ENCODE measurements at regions not wholly inside any gene's neighbourhood (a gene's known extent, or its start where the extent isn't known, plus 50 kb on each side); places are given as distances from the start of the nearest gene placed in this dataset.
A peak's percentile ranks its signal among the peaks of the same experiment; 100 is the strongest.

- no peak for DNase-seq (ENCODE audit: low spot score)
These were observed 343.0 kb downstream of the USP25 start for GRCh38 chr21:16072737-16073136.

GRCh38 chr21:16073586-16073985, 343.8 kb downstream of the USP25 start:
- no peak for DNase-seq (ENCODE audit: low spot score)

- no peak for DNase-seq (ENCODE audit: low spot score)
These were observed 345.2 kb downstream of the USP25 start for GRCh38 chr21:16074950-16075489.

DNA sequence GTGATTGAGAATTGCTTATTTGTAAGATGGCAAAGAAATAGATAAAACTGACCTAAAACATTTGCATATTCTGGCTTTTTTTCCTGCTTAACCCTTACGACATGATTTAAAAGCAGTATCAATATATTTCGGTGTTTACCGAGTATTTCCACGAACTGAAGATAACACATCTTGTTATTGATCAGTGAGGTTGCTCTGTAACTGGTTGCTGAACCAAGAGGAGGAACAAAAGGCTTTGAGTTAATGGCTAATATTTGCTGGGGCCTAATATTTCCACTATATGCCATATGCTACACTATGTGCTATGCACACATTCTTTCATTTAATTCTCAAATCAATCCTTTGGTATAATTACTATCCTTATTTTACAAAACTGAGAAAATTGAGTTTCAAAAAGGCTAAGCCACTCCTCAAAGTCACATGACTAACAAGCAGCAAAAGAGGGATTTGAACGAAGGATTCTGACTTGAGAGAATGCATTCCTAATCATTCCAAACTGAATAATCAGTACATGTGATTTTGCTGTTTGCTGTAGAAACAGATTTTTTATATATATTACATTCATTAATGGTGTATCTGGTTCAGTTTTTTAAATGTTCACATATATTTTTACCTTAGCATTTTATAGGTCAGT, 346.0 kb downstream of the USP25 start:
- DNase-seq (ENCODE audit: low spot score): no peak

GRCh38 chr21:16076465-16076864, 346.7 kb downstream of the USP25 start:
- no peak for DNase-seq (ENCODE audit: low spot score)

DNA sequence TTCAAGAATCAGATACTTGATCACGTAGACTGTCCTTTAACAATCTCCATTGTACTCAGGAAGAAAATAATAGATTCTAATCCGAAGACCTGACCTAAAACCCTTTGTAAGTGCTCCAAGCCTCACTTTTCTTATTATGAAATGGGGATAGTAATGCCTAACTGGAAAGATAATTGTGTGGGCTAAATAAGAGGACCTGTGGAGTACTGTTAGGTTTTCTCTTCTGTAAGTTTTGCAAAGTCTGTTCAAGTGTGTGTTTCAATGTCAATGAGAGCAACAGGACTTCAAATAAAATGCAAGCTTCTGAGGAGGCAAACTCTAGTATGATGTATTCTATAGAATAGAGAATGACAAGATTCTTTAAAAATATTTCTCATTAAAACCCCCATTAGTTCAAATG, 348.6 kb downstream of the USP25 start:
- no peak for DNase-seq (ENCODE audit: low spot score)

DNA sequence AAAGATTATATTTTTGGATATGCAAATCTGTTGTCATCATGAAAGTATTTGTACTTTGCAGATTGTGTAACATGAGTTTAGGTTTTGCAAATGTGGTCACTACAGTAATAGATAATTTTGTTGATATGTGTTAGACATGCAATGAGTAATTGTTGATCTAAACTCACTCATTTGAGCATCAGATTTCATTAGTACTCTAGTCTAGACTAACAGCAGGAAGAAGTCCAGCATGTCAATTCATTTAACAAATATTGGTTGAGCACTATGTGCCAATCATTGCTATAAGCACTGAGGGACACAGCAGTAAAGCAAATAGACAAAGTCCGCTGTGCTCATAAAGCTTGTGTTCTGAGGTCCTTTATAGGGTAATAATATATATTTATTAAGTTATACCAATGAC, 350.0 kb downstream of the USP25 start:
- DNase-seq (ENCODE audit: low spot score): no peak

DNA sequence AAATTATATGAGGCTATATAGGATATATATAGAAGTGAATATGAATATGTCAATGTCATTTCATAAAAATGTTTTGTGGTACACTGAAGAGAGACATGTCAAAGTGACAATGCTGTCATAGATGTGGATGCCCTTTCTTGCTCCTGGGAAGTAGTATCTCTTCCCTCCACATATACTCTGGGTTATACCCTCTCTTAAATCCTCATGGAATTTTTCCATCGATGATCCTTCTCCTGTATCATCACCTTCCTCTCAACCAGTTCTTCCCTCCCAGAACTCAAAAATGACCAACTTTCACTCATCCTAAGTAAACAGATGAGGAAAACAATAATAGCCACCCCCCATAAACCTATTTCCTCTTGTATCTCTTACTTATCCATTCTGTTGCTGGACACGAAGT, 351.5 kb downstream of the USP25 start:
- no peak for DNase-seq (ENCODE audit: low spot score)

DNA sequence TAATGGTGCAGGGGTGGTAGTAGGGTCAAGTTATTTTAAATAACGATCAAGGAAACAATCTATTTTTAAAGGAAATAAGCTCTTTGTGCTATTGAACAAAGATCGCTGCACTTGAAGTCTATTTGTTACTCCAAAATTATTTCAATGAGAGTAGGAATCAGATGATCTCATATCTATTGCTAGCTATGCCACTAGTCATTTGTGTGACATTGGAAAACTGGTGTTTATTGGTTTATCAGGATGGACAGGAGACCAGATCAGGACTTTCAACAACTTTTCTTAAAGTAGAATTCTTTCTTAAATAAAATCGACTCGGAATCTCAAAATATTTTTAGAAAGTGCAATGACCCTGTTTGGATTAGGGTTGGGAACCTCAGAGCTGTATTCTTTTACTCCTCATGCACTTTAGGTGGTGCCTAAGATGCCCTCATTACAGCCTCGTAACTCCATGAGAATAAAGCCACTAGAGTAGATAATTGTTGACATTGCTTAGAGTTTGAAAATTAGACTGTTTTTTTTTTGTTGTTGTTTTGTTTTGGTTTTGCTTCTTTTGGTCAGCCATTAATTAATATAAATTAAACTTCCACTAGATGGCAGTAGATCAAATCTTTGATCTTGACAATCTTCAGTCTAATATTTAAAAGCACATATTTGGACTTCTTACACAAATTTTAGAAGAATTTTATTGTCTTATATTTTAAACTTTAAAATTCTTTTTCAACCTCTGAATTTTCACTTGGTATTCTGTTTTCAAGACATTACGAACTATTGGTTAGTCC, 352.4 kb downstream of the USP25 start:
- DNase-seq (ENCODE audit: low spot score): peak; percentile 64

DNA sequence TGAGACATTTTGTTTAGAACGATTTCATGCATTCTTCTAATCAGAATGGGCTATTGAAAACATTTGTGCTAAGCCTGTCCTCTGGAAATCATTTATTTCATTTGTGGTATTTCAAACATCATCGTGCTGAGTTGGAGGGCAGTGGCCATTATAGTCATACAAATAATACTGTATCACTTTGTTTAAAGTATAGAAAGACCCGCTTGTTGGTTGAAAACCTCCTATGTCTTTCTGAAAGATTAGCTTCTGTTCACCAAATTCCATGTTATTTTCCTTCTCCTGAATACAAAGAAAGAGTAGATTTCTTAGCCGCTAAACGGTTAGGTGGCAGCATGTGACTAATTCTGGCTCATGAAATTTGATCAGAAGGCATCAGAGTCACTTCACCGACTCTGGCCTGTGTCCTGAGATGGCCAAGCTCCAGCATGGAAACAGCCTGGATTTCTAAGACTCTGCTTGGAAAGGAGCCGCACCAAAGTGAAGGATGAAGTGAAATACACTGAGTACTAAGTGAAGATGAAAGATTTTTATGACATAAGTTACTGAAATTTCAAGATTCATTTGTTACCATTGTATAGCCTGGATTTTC, 355.1 kb downstream of the USP25 start:
- no peak for DNase-seq (ENCODE audit: low spot score)

GRCh38 chr21:16085421-16085820, 355.6 kb downstream of the USP25 start:
- no peak for DNase-seq (ENCODE audit: low spot score)

- DNase-seq (ENCODE audit: low spot score): no peak
These were observed 356.3 kb downstream of the USP25 start for GRCh38 chr21:16086121-16086520.

GRCh38 chr21:16086936-16087335, 357.2 kb downstream of the USP25 start:
- DNase-seq (ENCODE audit: low spot score): no peak

- no peak for DNase-seq (ENCODE audit: low spot score)
These were observed 357.7 kb downstream of the USP25 start for GRCh38 chr21:16087523-16087922.

DNA sequence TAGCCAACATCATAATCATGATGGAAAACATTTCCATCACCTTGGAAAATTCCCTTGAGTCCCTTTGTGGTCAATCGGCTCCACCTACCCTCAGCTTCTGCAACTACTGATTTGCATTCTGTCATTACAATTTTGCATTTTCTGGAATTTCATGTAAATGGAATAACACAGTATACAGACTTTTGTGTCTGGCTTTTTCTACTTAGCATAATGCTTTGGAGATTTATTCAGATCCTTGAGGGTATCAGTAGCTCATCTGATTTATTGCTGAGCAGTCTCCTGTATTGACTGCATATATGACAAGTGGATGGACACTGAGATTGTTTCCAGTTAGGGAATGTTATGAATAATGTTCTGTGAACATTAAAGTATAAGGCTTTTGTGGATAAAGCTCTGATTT, 358.3 kb downstream of the USP25 start:
- no peak for DNase-seq (ENCODE audit: low spot score)

DNA sequence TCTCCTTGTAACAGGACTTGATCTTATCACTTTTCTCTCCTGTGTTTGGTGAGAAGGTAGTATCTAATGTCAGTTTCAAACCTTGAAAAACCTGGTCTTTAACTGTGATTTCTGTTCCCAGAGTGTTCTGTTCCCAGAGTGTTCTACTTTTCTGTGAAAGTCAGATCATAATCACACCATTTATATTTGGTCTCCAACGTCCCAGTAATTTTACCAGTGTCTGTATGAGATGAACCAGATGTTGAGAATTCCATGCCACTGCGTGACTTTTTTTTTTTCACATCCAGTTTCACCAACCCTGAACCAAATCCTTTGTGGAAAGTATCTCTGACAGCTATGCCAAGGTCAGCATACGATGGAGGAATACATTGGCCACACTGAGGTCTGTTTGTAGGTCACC, 365.2 kb downstream of the USP25 start:
- DNase-seq (ENCODE audit: low spot score): no peak

GRCh38 chr21:16096988-16097387, 367.2 kb downstream of the USP25 start:
- DNase-seq (ENCODE audit: low spot score): no peak

DNA sequence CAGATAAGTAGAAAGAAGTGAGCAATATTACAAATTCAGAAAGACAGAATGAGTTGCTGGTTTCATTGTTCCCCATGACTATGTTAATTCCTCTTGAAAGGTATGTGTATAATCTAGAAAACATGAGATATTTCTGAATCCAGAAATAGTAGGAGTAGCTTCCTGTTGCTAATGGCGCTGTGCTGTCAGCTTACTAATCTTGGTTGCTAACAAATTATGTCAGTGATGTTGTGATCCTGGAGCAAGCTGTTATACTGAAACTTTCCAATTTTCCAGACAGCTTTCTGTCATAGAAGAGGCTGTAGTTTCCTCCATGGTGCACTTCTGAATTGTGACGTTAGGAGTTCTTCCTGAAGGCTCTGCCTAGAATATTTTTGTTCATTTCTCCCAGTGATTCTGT, 372.3 kb downstream of the USP25 start:
- no peak for DNase-seq (ENCODE audit: low spot score)

- no peak for DNase-seq (ENCODE audit: low spot score)
These were observed 378.8 kb downstream of the USP25 start for GRCh38 chr21:16108561-16109075.

- DNase-seq (ENCODE audit: low spot score): no peak
These were observed 383.4 kb downstream of the USP25 start for GRCh38 chr21:16113052-16113715.

DNA sequence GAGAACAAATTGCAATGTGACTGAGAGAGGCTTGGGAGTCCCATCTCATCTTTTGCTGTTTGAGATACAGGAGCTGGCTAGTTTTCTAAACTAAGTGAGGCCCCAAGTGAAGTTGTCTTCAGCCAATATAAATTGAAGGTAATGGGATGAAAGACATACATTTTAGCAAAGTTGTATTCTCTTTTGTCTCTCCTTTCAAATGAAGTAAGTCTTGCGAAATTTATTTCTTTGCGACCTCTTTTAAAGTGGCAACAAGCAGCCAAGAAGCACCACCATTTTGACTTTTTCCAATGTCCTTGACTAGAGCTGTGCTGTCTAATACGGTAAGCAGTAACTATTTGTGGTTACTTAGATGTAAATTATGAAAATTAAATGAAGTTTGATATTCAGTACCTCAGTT, 385.7 kb downstream of the USP25 start:
- DNase-seq (ENCODE audit: low spot score): no peak

DNA sequence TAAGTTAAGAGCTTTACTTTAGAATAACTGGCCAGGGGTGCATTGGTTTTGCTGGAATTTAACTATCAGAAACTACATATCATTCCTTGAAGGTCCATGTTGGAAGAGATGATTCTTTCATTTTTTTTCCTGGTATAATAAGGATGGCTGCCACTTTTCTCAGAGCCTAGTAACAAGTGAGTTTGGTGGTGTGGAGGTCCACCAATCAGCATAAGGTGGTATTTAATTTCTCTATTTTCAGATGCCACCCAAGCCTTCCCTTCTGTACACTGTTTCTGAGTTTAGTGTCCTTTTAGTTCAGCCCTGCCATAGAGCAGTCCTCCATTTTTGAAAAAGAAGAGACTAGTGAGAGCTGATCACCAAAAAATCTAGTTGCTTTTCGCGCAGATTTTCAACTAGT, 386.3 kb downstream of the USP25 start:
- no peak for DNase-seq (ENCODE audit: low spot score)
